Endothelial cell of umbilical vein (primary cell): ENCODE measurements at regions not wholly inside any gene's neighbourhood (a gene's known extent, or its start where the extent isn't known, plus 50 kb on each side); places are given as distances from the start of the nearest gene placed in this dataset.

ENCODE experiments used
- BruUV-seq: library from RNA; stranded (reverse); fragments of 400-500 nt; replicated peaks from 2 replicates; lab custom pipeline; 2021; lab: Mats Ljungman, UMichigan
- CTCF ChIA-PET: fragments of 300-600, 350-600 bp; sonication (Branson Sonifier 250); formaldehyde crosslinking; loops from one replicate; lab custom pipeline; 2021; ENCODE audit warnings: antibody characterized with exemption, inconsistent platforms; lab: Charles Lee
- POLR2A ChIA-PET: fragments of 300-600, 350-600 bp; sonication (Branson Sonifier 250); formaldehyde crosslinking; loops from one replicate; lab custom pipeline; 2021; ENCODE audit warnings: antibody characterized with exemption, inconsistent platforms; lab: Charles Lee
- DNase-seq: peaks from one replicate; pipeline ENCODE4 v3.0.0-alpha.2; 2011; ENCODE audit warnings: low read depth, low spot score
- FAIRE-seq: peaks from 2 replicates; lab custom pipeline; 2011; peaks lifted over from hg19 to GRCh38; lab: Jason Lieb, UNC
- H2AFZ ChIP-seq: 2 replicates; pipeline ENCODE4 v1.6.0; 2012; ENCODE audit warnings: low read depth, low read length, control low read depth, inconsistent platforms
- H3K27ac ChIP-seq: 2 replicates; pipeline ENCODE4 v1.5.1; 2011; ENCODE audit warnings: low read depth, mild to moderate bottlenecking, control low read depth, low read length, moderate library complexity; ENCODE audit not compliant: insufficient read depth
- H3K27me3 ChIP-seq, 2 experiments: 2 replicates each; pipeline versions ENCODE4 v1.6.0 to v1.6.1; 2011; ENCODE audit warnings: low read length in 2 of 2, mixed read lengths in 1 of 2; ENCODE audit not compliant: control insufficient read depth in 2 of 2, insufficient read depth in 2 of 2
- H3K36me3 ChIP-seq, 2 experiments: 2 replicates in 1 of 2; 3 replicates in 1 of 2; pipeline ENCODE4 v1.5.1; 2011; ENCODE audit warnings: low read length in 2 of 2, mild to moderate bottlenecking in 1 of 2, moderate library complexity in 1 of 2; ENCODE audit not compliant: control insufficient read depth in 2 of 2, insufficient read depth in 2 of 2; ENCODE audit errors: extremely low read depth in 1 of 2
- H3K4me1 ChIP-seq: 3 replicates; pipeline ENCODE4 v1.5.1; 2011; ENCODE audit warnings: mild to moderate bottlenecking, low read length; ENCODE audit not compliant: control insufficient read depth, insufficient read depth; ENCODE audit errors: extremely low read depth
- H3K4me2 ChIP-seq: 2 replicates; pipeline ENCODE4 v1.6.1; 2011; ENCODE audit warnings: low read length, control low read depth, mixed read lengths; ENCODE audit not compliant: insufficient read depth
- H3K4me3 ChIP-seq, 3 experiments: fragments of 200-600 bp in 1 of 3; sonication (generic), shearing (Covaris generic) in 1 of 3; replicated peaks in 1 of 3; 2 replicates each; pipeline ENCODE4 v1.5.1; 2011 to 2016; ENCODE audit warnings: control low read depth in 3 of 3, low read length in 3 of 3, mild to moderate bottlenecking in 2 of 3, inconsistent platforms in 1 of 3, low read depth in 1 of 3, moderate library complexity in 1 of 3; ENCODE audit not compliant: insufficient read depth in 1 of 3
- H3K79me2 ChIP-seq: 2 replicates; pipeline ENCODE4 v1.6.0; 2012; ENCODE audit warnings: low read length, inconsistent platforms; ENCODE audit not compliant: control insufficient read depth, insufficient read depth
- H3K9ac ChIP-seq: replicated peaks from 2 replicates; pipeline ENCODE3; 2011; ENCODE audit warnings: low read length, control low read depth; ENCODE audit not compliant: insufficient read depth; ENCODE audit errors: extremely low read depth
- H3K9me1 ChIP-seq: replicated peaks from 3 replicates; pipeline ENCODE4 v1.6.0; 2011; ENCODE audit warnings: mild to moderate bottlenecking, low read length; ENCODE audit not compliant: control insufficient read depth, insufficient read depth; ENCODE audit errors: extremely low read depth
- H3K9me3 ChIP-seq: replicated peaks from 2 replicates; pipeline ENCODE4 v1.5.1; 2012; ENCODE audit warnings: low read length, inconsistent platforms; ENCODE audit not compliant: control insufficient read depth, insufficient read depth
- H4K20me1 ChIP-seq: replicated peaks from 2 replicates; pipeline ENCODE3; 2011; ENCODE audit warnings: mild to moderate bottlenecking, low read length; ENCODE audit not compliant: control insufficient read depth, insufficient read depth; ENCODE audit errors: extremely low read depth
- EZH2 ChIP-seq: IDR thresholded peaks from 2 replicates; pipeline ENCODE4 v1.6.1; 2012; ENCODE audit warnings: borderline replicate concordance, low read depth, mild to moderate bottlenecking, moderate library complexity, low read length, inconsistent platforms; ENCODE audit not compliant: severe bottlenecking
- FOS ChIP-seq: IDR thresholded peaks from 2 replicates; pipeline ENCODE4 v1.6.1; 2011; ENCODE audit warnings: mild to moderate bottlenecking, low read length, moderate library complexity, borderline replicate concordance; ENCODE audit not compliant: insufficient read depth
- GATA2 ChIP-seq: IDR thresholded peaks from 2 replicates; pipeline ENCODE4 v1.7.0; 2011; ENCODE audit warnings: low read depth, mild to moderate bottlenecking, moderate library complexity, mixed read lengths, low read length; ENCODE audit not compliant: insufficient read length, insufficient read depth
- JUN ChIP-seq: IDR thresholded peaks from 2 replicates; pipeline ENCODE4 v1.6.1; 2011; ENCODE audit warnings: borderline replicate concordance, low read depth; ENCODE audit not compliant: insufficient read length, insufficient read depth
- MYC ChIP-seq: IDR thresholded peaks from one replicate; pipeline ENCODE4 v1.6.1; 2011; ENCODE audit warnings: mild to moderate bottlenecking, low read depth, low read length
- POLR2A ChIP-seq: IDR thresholded peaks from 2 replicates; pipeline ENCODE4 v1.6.1; 2012; ENCODE audit warnings: low read depth, mild to moderate bottlenecking, control low read depth, low read length
- POLR2AphosphoS5 ChIP-seq: IDR thresholded peaks from 2 replicates; pipeline ENCODE4 v1.6.1; 2012; ENCODE audit warnings: low read depth, mild to moderate bottlenecking, control low read depth, low read length, moderate library complexity; ENCODE audit not compliant: insufficient read depth
- dilution Hi-C: fragments of 300-500 bp; cut with MboI; formaldehyde crosslinking; loops from one replicate; pipeline ENCODE4 v1.15.0; 2019; ENCODE audit warnings: low sequenced_read_pairs; ENCODE audit not compliant: extremely low pct_ligation_motif_present
- intact Hi-C: fragments of 100-400 bp; cut with micrococcal nuclease; formaldehyde crosslinking; loops from one replicate; pipeline ENCODE4 v1.10.0; 2022
- TF ChIP-seq, protein P1 (sequence below), 2 donors: IDR thresholded peaks; 1 replicate in 1 of 2; 2 replicates in 1 of 2; pipeline ENCODE4 v1.5.1; 2011; ENCODE audit warnings: low read length in 2 of 2, mild to moderate bottlenecking in 2 of 2, moderate library complexity in 2 of 2, control low read depth in 1 of 2, inconsistent platforms in 1 of 2, low read depth in 1 of 2; ENCODE audit not compliant: insufficient read depth in 1 of 2; ENCODE audit errors: extremely low read depth in 1 of 2
- TF ChIP-seq, protein P2 (sequence below): IDR thresholded peaks from 2 replicates; pipeline ENCODE4 v1.6.1; 2011; ENCODE audit not compliant: insufficient read depth, insufficient read length

DNA sequence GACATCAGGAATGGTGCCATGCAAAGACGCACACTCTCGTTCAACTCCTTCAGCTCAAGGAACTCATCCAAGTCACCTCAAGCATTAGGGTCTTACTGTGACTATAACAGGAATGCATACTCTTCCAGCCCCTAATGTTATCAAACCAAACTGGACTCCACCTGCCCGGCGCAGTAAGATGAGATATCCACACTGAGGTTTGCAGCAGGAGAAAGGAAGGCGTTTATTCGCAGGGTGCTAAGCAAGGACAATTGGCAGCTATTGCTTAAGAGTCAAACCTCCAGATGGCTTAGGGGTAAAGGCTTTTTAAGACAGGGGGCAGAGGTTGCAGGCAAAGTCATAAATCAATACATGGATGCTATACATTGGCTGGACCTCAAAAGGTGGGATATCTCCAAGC is 159.4 kb upstream of the TAB2 start:
- H3K27ac ChIP-seq = no peak overlapping the region
- H3K36me3 ChIP-seq = no peaks in the 10 kb centered on the region
- no peaks in the 10 kb centered on the region for H3K27me3 ChIP-seq
- H3K4me2 ChIP-seq = no peak overlapping the region
- no TSS peak for BruUV-seq
- no peaks in the 10 kb centered on the region for H3K4me1 ChIP-seq
- no peaks in the 10 kb centered on the region for H3K9me1 ChIP-seq
- H3K79me2 ChIP-seq = no peaks in the 10 kb centered on the region
- FAIRE-seq (no peak), DNase-seq (no peak)
- intact Hi-C loops = no loop called here
- H3K4me3 ChIP-seq = no peak overlapping the region
- ChIA-PET POLR2A (interaction anchor here (0.6 kb wide), 1 partner anchor 239 kb away, joined by 3 read pairs; no protein-coding TSS in a partner anchor), CTCF (no interaction called here)
- H3K9me3 ChIP-seq = no peaks in the 10 kb centered on the region
- dilution Hi-C loops = no loop called here
- H4K20me1 ChIP-seq = no peaks in the 10 kb centered on the region
- H3K9ac ChIP-seq = no peak overlapping the region
- no peak overlapping the region for H2AFZ ChIP-seq
- TF ChIP-seq EZH2 (no peak), GATA2 (no peak), JUN (no peak), FOS (no peak), POLR2AphosphoS5 (no peak), MYC (no peak), POLR2A (no peak)
- TF ChIP-seq, protein P1, sequence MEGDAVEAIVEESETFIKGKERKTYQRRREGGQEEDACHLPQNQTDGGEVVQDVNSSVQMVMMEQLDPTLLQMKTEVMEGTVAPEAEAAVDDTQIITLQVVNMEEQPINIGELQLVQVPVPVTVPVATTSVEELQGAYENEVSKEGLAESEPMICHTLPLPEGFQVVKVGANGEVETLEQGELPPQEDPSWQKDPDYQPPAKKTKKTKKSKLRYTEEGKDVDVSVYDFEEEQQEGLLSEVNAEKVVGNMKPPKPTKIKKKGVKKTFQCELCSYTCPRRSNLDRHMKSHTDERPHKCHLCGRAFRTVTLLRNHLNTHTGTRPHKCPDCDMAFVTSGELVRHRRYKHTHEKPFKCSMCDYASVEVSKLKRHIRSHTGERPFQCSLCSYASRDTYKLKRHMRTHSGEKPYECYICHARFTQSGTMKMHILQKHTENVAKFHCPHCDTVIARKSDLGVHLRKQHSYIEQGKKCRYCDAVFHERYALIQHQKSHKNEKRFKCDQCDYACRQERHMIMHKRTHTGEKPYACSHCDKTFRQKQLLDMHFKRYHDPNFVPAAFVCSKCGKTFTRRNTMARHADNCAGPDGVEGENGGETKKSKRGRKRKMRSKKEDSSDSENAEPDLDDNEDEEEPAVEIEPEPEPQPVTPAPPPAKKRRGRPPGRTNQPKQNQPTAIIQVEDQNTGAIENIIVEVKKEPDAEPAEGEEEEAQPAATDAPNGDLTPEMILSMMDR (IDR thresholded peaks at IDR 0.05; ENCODE audit: extremely low read depth in 1 of 2, insufficient read depth in 1 of 2, low read depth in 1 of 2, low read length in 2 of 2) = no peak
- TF ChIP-seq, protein P2, sequence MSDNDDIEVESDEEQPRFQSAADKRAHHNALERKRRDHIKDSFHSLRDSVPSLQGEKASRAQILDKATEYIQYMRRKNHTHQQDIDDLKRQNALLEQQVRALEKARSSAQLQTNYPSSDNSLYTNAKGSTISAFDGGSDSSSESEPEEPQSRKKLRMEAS = no peak
